Common myeloid progenitor, CD34-positive (primary cell): ENCODE measurements at regions not wholly inside any gene's neighbourhood (a gene's known extent, or its start where the extent isn't known, plus 50 kb on each side); places are given as distances from the start of the nearest gene placed in this dataset.

Source experiments
- CTCF ChIA-PET: fragments of 350-600 bp; sonication (Branson Sonifier 250); formaldehyde crosslinking; loops from one replicate; lab custom pipeline; 2021; ENCODE audit warnings: antibody characterized with exemption; lab: Charles Lee
- POLR2A ChIA-PET: fragments of 350-600 bp; sonication (Branson Sonifier 250); formaldehyde crosslinking; loops from one replicate; lab custom pipeline; 2021; ENCODE audit warnings: antibody characterized with exemption; lab: Charles Lee
- DNase-seq, 3 donors: peaks; one replicate each; pipeline versions ENCODE4 v3.0.0 to v3.0.0-alpha.2; 2013
- H3K27ac ChIP-seq, 2 experiments: 1 replicate in 1 of 2; 2 replicates in 1 of 2; pipeline ENCODE4 v1.7.0; 2013; ENCODE audit warnings: inconsistent platforms in 2 of 2, low read length in 2 of 2, mild to moderate bottlenecking in 2 of 2, low read depth in 1 of 2, moderate library complexity in 1 of 2; ENCODE audit not compliant: severe bottlenecking in 2 of 2, insufficient read depth in 1 of 2, poor library complexity in 1 of 2
- H3K27me3 ChIP-seq, 5 experiments: replicated peaks in 2 of 5; 1 replicate in 3 of 5; 2 replicates in 2 of 5; pipeline versions ENCODE4 v1.6.1 to v1.7.0; 2013; ENCODE audit warnings: low read length in 4 of 5, mild to moderate bottlenecking in 2 of 5, moderate library complexity in 2 of 5, inconsistent platforms in 1 of 5; ENCODE audit not compliant: insufficient read depth in 5 of 5, control insufficient read depth in 4 of 5
- H3K36me3 ChIP-seq, 4 experiments: 1 replicate in 2 of 4; 2 replicates in 2 of 4; pipeline versions ENCODE4 v1.6.1 to v1.7.0; 2013; ENCODE audit warnings: low read length in 3 of 4, control low read depth in 1 of 4, mild to moderate bottlenecking in 1 of 4; ENCODE audit not compliant: control insufficient read depth in 4 of 4, insufficient read depth in 4 of 4
- H3K4me1 ChIP-seq, 4 experiments: 1 replicate in 3 of 4; 2 replicates in 1 of 4; pipeline versions ENCODE4 v1.6.1 to v1.7.1; 2013; ENCODE audit warnings: low read length in 3 of 4, mild to moderate bottlenecking in 3 of 4, control low read depth in 1 of 4, inconsistent platforms in 1 of 4, moderate library complexity in 1 of 4; ENCODE audit not compliant: control insufficient read depth in 4 of 4, insufficient read depth in 4 of 4; ENCODE audit errors: control extremely low read depth in 1 of 4
- H3K4me3 ChIP-seq, 7 experiments: 1 replicate in 4 of 7; 2 replicates in 3 of 7; pipeline versions ENCODE4 v1.5.1 to v1.7.0; 2013; ENCODE audit warnings: mild to moderate bottlenecking in 7 of 7, low read length in 6 of 7, moderate library complexity in 6 of 7, inconsistent platforms in 2 of 7, low read depth in 2 of 7, control low read depth in 1 of 7; ENCODE audit not compliant: insufficient read depth in 4 of 7, control insufficient read depth in 1 of 7; ENCODE audit errors: extremely low read depth in 1 of 7
- H3K9me3 ChIP-seq, 5 experiments: 1 replicate in 4 of 5; 2 replicates in 1 of 5; pipeline versions ENCODE4 v1.6.1 to v1.7.1; 2013; ENCODE audit warnings: low read length in 4 of 5, mild to moderate bottlenecking in 2 of 5, inconsistent platforms in 1 of 5, low read depth in 1 of 5, moderate library complexity in 1 of 5; ENCODE audit not compliant: control insufficient read depth in 4 of 5, insufficient read depth in 2 of 5; ENCODE audit errors: control extremely low read depth in 1 of 5
- WGBS: methylation state at CpG from one replicate; pipeline ENCODE4 v1.1.5; 2013; ENCODE audit not compliant: insufficient coverage; 5-methylcytosine and 5-hydroxymethylcytosine counted together

DNA sequence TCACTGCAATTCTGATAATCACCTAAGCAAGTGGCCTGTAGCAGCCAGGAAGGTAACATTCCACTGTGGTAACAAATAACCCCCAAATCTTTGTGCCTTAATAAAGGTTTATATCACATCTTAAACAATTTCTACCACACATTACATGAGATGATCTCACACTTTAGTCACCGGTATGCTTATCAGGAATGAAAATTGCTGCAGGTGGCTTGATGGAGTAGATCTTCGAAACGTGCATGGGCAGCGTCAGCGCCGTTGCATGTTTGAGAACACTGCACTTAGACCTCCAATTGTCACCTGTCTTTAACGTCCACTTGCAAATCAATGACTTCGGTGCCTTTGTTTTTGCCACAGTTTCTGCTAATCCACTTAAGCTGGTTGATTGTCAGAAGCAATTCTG lies 477.4 kb downstream of the VRK1 start:
- H3K27me3 ChIP-seq: peaks cover 0 to 4% (median 0%) of the 10 kb centered on the region in 5 experiments
- H3K4me1 ChIP-seq: peaks cover 0 to 28% (median 22%) of the 10 kb centered on the region in 4 experiments
- no peak overlapping the region for H3K4me3 ChIP-seq
- H3K9me3 ChIP-seq: no peaks in the 10 kb centered on the region
- ChIA-PET CTCF (interaction anchor here (0.8 to 1.9 kb wide), 5 partner anchors 21 to 90 kb away, joined by 3 to 6 read pairs (median 3); no protein-coding TSS in a partner anchor), POLR2A (no interaction called here)
- H3K36me3 ChIP-seq: no peaks in the 10 kb centered on the region
- 95% methylated on average over 8 of the region's 8 CpGs for WGBS
- no peak overlapping the region for H3K27ac ChIP-seq
- DNase-seq: no peak

DNA sequence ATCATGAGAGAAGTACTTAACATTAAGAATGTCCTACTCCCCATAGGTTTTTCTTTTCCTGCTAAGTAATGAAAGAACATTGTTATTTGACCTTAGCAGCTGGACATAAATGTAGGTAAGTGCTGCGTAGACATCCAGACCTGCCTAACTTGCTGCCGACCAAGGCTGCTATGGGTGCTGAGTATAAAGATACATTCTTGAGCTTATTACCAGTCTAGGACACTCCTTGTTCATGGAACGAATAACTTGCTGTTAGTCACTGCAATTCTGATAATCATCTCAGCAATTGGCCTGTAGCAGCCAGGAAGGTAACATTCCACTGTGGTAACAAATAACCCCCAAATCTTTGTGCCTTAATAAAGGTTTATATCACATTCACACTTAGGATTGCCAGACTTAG lies 478.1 kb downstream of the VRK1 start:
- WGBS: 74% methylated on average over 3 of the region's 3 CpGs
- Histone ChIP-seq H3K36me3 (no peaks in the 10 kb centered on the region), H3K4me3 (no peak overlapping the region), H3K27me3 (peaks cover 0 to 4% (median 0%) of the 10 kb centered on the region in 5 experiments), H3K27ac (no peak overlapping the region), H3K4me1 (peaks cover 0 to 28% (median 22%) of the 10 kb centered on the region in 4 experiments), H3K9me3 (no peaks in the 10 kb centered on the region)
- CTCF ChIA-PET: no interaction called here
- no peak for DNase-seq
- POLR2A ChIA-PET: no interaction called here

DNA sequence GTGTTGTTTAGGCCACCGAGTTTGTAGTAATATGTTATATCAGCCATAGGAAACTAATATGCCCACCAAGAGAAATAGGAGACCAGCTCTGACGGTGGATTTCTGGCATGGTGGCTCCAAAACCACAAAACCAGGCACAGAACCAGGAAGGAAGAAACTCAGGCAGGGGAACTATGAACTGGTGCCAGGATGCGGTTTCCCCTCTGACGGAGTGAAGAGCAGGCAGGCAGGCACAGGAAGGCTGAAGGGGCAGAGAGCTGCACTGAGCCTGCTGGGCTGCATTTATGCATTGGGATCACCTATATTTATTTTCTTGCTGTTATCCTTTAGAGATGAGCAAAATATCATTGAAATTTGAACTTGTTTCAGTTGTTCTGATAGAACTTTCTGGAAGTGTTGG lies 479.4 kb downstream of the VRK1 start:
- POLR2A ChIA-PET: no interaction called here

DNA sequence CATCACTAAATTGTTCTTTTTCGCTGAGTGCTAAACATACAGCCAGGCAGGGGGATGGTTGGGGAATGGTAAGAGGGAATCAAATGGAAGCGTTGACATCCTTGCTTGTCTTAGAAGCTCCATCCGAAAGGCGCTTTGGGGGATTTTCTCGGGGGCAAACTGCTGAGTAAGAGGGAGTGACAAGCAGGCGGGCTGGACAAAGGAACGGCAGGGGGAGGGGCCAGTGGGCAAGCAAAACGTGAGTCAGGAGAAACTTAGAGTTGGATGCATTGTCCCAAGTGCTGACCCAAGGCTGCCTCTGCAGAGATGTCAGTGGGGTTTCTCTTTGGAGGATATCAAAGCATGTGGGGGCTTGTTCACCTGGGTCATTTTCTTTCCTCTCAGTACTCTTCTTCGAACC lies 480.5 kb downstream of the VRK1 start:
- Histone ChIP-seq H3K27me3 (peaks cover 0 to 4% (median 0%) of the 10 kb centered on the region in 5 experiments), H3K36me3 (no peaks in the 10 kb centered on the region), H3K9me3 (no peaks in the 10 kb centered on the region), H3K4me3 (no peak overlapping the region), H3K4me1 (peaks cover 0 to 28% (median 22%) of the 10 kb centered on the region in 4 experiments), H3K27ac (no peak overlapping the region)
- ChIA-PET CTCF (interaction anchor here (1.0 kb wide), 1 partner anchor 12 kb away, joined by 4 read pairs; no protein-coding TSS in a partner anchor), POLR2A (no interaction called here)
- peak in 1 of 3 donors; percentile 10 for DNase-seq
- 69% methylated on average over 7 of the region's 9 CpGs for WGBS

More for the DNA sequence above, 479.4 kb downstream of the VRK1 start:
- H3K27ac ChIP-seq: no peak overlapping the region
- H3K4me1 ChIP-seq: peaks cover 0 to 28% (median 22%) of the 10 kb centered on the region in 4 experiments
- no peaks in the 10 kb centered on the region for H3K9me3 ChIP-seq
- DNase-seq: peak; percentile 77 to 86 (median 86)
- no peaks in the 10 kb centered on the region for H3K36me3 ChIP-seq
- 0% methylated on average over 3 of the region's 4 CpGs for WGBS
- peaks cover 0 to 4% (median 0%) of the 10 kb centered on the region in 5 experiments for H3K27me3 ChIP-seq
- CTCF ChIA-PET: no interaction called here
- peak overlapping the region in 1 of 7 experiments; percentile 39 for H3K4me3 ChIP-seq

DNA sequence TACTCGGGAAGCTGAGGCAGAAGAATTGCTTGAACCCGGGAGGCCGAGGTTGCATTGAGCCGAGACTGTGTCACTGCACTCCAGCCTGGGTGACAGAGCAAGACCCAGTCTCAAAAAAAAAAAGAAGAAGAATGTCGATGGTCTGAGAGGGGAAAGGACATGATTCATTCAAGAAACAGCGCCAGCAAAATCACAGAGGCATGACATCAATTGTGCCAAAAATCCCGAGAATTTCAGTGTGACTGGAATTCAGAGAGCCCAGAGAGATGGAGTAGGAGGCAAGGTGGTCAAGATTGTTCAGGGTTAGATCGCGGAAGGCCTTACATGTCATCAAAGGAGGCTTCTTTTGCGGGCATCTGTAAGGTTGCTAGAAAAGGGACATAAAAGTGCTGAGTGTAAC lies 483.3 kb downstream of the VRK1 start:
- no peak overlapping the region for H3K4me3 ChIP-seq
- H3K9me3 ChIP-seq: no peaks in the 10 kb centered on the region
- POLR2A ChIA-PET: no interaction called here
- H3K27ac ChIP-seq: no peak overlapping the region
- WGBS: 96% methylated on average over 10 of the region's 10 CpGs
- H3K4me1 ChIP-seq: peaks cover 0 to 27% (median 22%) of the 10 kb centered on the region in 4 experiments
- DNase-seq: no peak
- CTCF ChIA-PET: no interaction called here
- peaks cover 0 to 3% (median 0%) of the 10 kb centered on the region in 5 experiments for H3K27me3 ChIP-seq
- H3K36me3 ChIP-seq: no peaks in the 10 kb centered on the region

DNA sequence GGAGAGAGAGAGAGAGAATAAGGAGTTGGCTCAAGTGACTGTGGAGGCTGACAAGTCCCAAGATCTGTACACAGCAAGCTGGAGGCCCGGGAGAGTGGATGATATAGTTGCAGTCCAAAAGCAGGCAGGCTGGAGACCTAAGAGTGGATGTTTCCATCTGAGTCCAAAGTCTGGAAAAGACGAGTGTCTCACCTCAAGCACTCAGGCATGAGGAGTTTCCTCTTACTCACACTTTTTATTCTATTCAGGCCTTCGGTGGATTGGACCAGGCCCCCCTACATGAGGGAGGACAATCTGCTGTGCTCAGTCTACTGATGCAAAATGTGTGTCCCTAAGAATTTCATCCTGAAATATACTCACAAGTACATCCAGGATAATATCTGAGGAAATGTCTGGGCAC lies 484.6 kb downstream of the VRK1 start:
- no peaks in the 10 kb centered on the region for H3K36me3 ChIP-seq
- H3K4me3 ChIP-seq: no peak overlapping the region
- no peak overlapping the region for H3K27ac ChIP-seq
- POLR2A ChIA-PET: no interaction called here
- CTCF ChIA-PET: no interaction called here
- 87% methylated on average over 3 of the region's 3 CpGs for WGBS
- no peak for DNase-seq
- peaks cover 0 to 3% (median 0%) of the 10 kb centered on the region in 5 experiments for H3K27me3 ChIP-seq
- peaks cover 0 to 15% (median 11%) of the 10 kb centered on the region in 4 experiments for H3K4me1 ChIP-seq
- no peaks in the 10 kb centered on the region for H3K9me3 ChIP-seq

DNA sequence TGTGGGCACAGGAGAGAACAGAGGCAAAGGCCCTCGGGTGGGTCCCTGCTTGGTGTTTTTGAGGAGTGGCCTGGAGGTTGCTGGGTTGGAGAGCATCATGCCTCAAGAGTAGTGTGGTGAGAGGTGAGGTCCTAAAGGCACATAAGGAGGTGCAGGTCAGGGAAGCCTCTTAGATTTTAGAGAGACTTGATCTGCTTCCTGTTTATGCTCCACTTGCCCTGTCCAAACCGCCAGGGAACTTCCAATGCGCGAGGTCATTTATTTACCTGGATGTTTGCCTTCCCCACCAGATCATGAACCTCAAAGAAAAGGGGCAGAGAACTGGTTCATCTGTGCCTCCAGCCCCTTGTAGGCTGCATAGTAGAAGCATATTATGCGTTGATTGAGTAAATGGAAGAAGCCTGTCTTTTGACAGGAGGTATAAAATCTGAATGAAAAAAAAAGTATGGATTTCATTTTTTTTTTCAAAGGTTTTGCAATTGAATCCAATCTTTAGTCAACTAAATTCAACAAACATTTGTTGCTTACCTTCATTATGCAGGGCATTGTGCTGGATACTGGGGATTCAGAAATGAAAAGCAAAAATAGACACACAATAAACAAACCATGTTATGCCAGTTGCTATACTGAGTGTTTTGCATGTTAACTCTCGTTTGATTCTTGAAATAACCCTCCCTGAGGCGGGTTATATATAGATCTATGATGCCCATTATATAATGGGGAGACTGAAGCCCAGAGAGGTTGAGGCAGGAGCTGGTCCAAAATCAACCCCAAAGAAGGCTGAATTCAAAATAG lies 485.2 kb downstream of the VRK1 start:
- ChIA-PET POLR2A (no interaction called here), CTCF (no interaction called here)
- H3K4me1 ChIP-seq: peaks cover 0 to 8% (median 5%) of the 10 kb centered on the region in 4 experiments
- no peaks in the 10 kb centered on the region for H3K9me3 ChIP-seq
- H3K4me3 ChIP-seq: no peak overlapping the region
- no peak overlapping the region for H3K27ac ChIP-seq
- DNase-seq: no peak
- WGBS: 93% methylated on average over 4 of the region's 7 CpGs
- H3K27me3 ChIP-seq: peaks cover 0 to 3% (median 0%) of the 10 kb centered on the region in 5 experiments
- no peaks in the 10 kb centered on the region for H3K36me3 ChIP-seq
